ENCODE measurements at regions not wholly inside any gene's neighbourhood (a gene's known extent, or its start where the extent isn't known, plus 50 kb on each side); places are given as distances from the start of the nearest gene placed in this dataset.

DNA sequence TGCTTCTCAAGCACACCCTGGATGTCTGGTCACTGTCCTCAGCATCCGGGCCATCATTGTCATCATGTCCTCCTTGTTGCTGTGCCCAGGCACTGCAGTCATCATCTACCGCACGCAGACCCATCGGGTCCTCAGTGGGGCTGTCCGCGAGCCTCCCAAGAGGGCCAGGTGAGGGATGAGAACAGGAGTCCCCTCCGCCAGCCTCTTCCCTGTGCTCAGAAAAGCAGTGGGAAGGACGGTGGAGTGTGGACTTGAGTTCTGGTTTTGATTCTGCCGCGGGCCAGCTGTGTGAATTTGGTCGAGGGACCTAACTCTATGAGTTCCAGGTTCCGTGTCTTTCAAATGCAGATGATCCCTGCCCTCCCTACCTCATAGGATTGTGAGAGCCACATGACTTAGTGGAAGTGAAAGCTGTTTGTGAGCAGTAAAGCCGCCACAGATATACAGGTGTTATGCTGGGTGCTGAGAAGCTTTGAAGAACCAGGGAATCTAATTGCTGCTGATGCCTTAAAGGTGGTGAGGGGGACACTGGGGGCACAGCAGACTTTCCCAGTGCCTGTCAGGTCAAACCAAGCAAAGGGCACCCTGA is 122.9 kb upstream of the RAP1B start:
- ChIA-PET CTCF (no interaction called here), POLR2A (ENCODE audit: unreplicated experiment) (no interaction called here)
- H4K20me1 ChIP-seq (ENCODE audit: low read length): no peaks in the 10 kb centered on the region
- no TSS peak for BruUV-seq (replicated peaks)
- ATAC-seq: no peak
- no peaks in the 10 kb centered on the region for H3K27me3 ChIP-seq (ENCODE audit: low read length)
- intact Hi-C loops (cut with micrococcal nuclease): no loop called here
- H3K9ac ChIP-seq (ENCODE audit: low read length): no peak overlapping the region
- no peak overlapping the region for H3K4me2 ChIP-seq (ENCODE audit: low read length)
- H2AFZ ChIP-seq (ENCODE audit: low read length): no peak overlapping the region
- H3K9me2 ChIP-seq (replicated peaks; ENCODE audit: low read length): 0 out of 2 replicates have a peak, but pooled peaks cover 5% of the 10 kb centered on the region
- no peaks in the 10 kb centered on the region for H3K36me3 ChIP-seq (ENCODE audit: low read depth, low read length)
- no peak overlapping the region for H3K4me3 ChIP-seq (ENCODE audit: low read length)
- no peak for DNase-seq
- no peak for TF ChIP-seq EZH2 (IDR thresholded peaks at IDR 0.05; ENCODE audit: low read length, unreplicated experiment)
- TF ChIP-seq, protein P1, sequence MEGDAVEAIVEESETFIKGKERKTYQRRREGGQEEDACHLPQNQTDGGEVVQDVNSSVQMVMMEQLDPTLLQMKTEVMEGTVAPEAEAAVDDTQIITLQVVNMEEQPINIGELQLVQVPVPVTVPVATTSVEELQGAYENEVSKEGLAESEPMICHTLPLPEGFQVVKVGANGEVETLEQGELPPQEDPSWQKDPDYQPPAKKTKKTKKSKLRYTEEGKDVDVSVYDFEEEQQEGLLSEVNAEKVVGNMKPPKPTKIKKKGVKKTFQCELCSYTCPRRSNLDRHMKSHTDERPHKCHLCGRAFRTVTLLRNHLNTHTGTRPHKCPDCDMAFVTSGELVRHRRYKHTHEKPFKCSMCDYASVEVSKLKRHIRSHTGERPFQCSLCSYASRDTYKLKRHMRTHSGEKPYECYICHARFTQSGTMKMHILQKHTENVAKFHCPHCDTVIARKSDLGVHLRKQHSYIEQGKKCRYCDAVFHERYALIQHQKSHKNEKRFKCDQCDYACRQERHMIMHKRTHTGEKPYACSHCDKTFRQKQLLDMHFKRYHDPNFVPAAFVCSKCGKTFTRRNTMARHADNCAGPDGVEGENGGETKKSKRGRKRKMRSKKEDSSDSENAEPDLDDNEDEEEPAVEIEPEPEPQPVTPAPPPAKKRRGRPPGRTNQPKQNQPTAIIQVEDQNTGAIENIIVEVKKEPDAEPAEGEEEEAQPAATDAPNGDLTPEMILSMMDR (conservative IDR thresholded peaks at IDR 0.05; ENCODE audit: low read depth, low read length): no peak
- TF ChIP-seq EZH2phosphoT487 (IDR thresholded peaks at IDR 0.05; ENCODE audit: borderline replicate concordance, low read length): no peak
- H3K79me2 ChIP-seq (ENCODE audit: low read length): no peaks in the 10 kb centered on the region
- peaks cover 11% of the 10 kb centered on the region for H3K4me1 ChIP-seq (ENCODE audit: insufficient read depth, low read length)
- no peaks in the 10 kb centered on the region for H3K9me3 ChIP-seq (ENCODE audit: low read length)
- no peaks in the 10 kb centered on the region for H3F3A ChIP-seq (ENCODE audit: low read length, unreplicated experiment)
- H3K27ac ChIP-seq (ENCODE audit: low read length): no peak overlapping the region

GRCh38 chr12:68489273-68489672 is 121.4 kb upstream of the RAP1B start:
- intact Hi-C loops (cut with micrococcal nuclease): no loop called here
- Histone ChIP-seq H3K4me1 (ENCODE audit: insufficient read depth, low read length) (no peaks in the 10 kb centered on the region), H2AFZ (ENCODE audit: low read length) (no peak overlapping the region), H3K27ac (ENCODE audit: low read length) (no peak overlapping the region), H3K4me3 (ENCODE audit: low read length) (no peak overlapping the region), H3K36me3 (ENCODE audit: low read depth, low read length) (no peaks in the 10 kb centered on the region), H3F3A (ENCODE audit: low read length, unreplicated experiment) (no peaks in the 10 kb centered on the region), H3K9ac (ENCODE audit: low read length) (no peak overlapping the region), H3K79me2 (ENCODE audit: low read length) (no peaks in the 10 kb centered on the region), H3K27me3 (ENCODE audit: low read length) (no peaks in the 10 kb centered on the region), H3K9me2 (replicated peaks; ENCODE audit: low read length) (0 out of 2 replicates have a peak, but pooled peaks cover 5% of the 10 kb centered on the region), H4K20me1 (ENCODE audit: low read length) (no peaks in the 10 kb centered on the region), H3K4me2 (ENCODE audit: low read length) (no peak overlapping the region), H3K9me3 (ENCODE audit: low read length) (no peaks in the 10 kb centered on the region)
- BruUV-seq (replicated peaks): no TSS peak
- ATAC-seq (no peak), DNase-seq (no peak)
- TF ChIP-seq EZH2phosphoT487 (IDR thresholded peaks at IDR 0.05; ENCODE audit: borderline replicate concordance, low read length) (no peak), EZH2 (IDR thresholded peaks at IDR 0.05; ENCODE audit: low read length, unreplicated experiment) (no peak)
- TF ChIP-seq, protein P1 (conservative IDR thresholded peaks at IDR 0.05; ENCODE audit: low read depth, low read length): no peak
- POLR2A ChIA-PET (ENCODE audit: unreplicated experiment): no interaction called here
- CTCF ChIA-PET: no interaction called here

- Histone ChIP-seq H3K4me2 (ENCODE audit: low read length) (no peak overlapping the region), H3K9me3 (ENCODE audit: low read length) (no peaks in the 10 kb centered on the region), H3F3A (ENCODE audit: low read length, unreplicated experiment) (no peaks in the 10 kb centered on the region), H3K4me3 (ENCODE audit: low read length) (no peak overlapping the region), H3K27ac (ENCODE audit: low read length) (no peak overlapping the region), H3K4me1 (ENCODE audit: insufficient read depth, low read length) (no peaks in the 10 kb centered on the region), H3K9me2 (replicated peaks; ENCODE audit: low read length) (0 out of 2 replicates have a peak, but pooled peaks cover 5% of the 10 kb centered on the region), H3K36me3 (ENCODE audit: low read depth, low read length) (no peaks in the 10 kb centered on the region), H2AFZ (ENCODE audit: low read length) (no peak overlapping the region), H3K9ac (ENCODE audit: low read length) (no peak overlapping the region), H4K20me1 (ENCODE audit: low read length) (no peaks in the 10 kb centered on the region), H3K79me2 (ENCODE audit: low read length) (no peaks in the 10 kb centered on the region), H3K27me3 (ENCODE audit: low read length) (no peaks in the 10 kb centered on the region)
- intact Hi-C loops (cut with micrococcal nuclease): no loop called here
- BruUV-seq (replicated peaks): no TSS peak
- TF ChIP-seq EZH2 (IDR thresholded peaks at IDR 0.05; ENCODE audit: low read length, unreplicated experiment): no peak
- DNase-seq (no peak), ATAC-seq (no peak)
- ChIA-PET CTCF (interaction anchor here (0.6 kb wide), 1 partner anchor 120 kb away, joined by 10 read pairs; no protein-coding TSS in a partner anchor), POLR2A (ENCODE audit: unreplicated experiment) (no interaction called here)
Observed at GRCh38 chr12:68490476-68490875, 120.2 kb upstream of the RAP1B start.
